GM12874 (cell line): ENCODE measurements at regions not wholly inside any gene's neighbourhood (a gene's known extent, or its start where the extent isn't known, plus 50 kb on each side); places are given as distances from the start of the nearest gene placed in this dataset.

Experiments used
- TF ChIP-seq, protein P1 (sequence below): IDR thresholded peaks from 2 replicates; pipeline ENCODE4 v1.5.1; 2011; ENCODE audit warnings: low read depth, mild to moderate bottlenecking, control low read depth, low read length, moderate library complexity; ENCODE audit not compliant: insufficient read depth

DNA sequence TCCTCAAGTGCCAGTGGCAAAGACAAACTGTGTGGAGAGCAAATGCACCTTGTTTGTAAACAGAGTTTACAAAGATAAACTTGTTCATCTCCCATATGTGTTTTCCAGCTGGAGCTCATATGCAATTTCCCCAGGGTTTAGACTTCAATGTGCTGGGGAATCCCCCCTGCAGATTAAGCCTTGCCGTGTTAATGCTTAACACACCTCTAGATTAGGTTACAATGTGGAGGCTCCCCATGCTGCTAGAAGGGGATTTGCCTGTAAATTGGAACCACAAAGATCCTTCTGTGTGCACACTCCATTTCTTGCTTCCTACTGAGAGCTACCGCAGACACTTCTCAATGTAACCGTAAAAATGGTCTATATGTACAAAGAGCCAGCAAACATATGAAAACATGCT, 263.1 kb downstream of the TBX18 start:
- TF ChIP-seq, protein P1, sequence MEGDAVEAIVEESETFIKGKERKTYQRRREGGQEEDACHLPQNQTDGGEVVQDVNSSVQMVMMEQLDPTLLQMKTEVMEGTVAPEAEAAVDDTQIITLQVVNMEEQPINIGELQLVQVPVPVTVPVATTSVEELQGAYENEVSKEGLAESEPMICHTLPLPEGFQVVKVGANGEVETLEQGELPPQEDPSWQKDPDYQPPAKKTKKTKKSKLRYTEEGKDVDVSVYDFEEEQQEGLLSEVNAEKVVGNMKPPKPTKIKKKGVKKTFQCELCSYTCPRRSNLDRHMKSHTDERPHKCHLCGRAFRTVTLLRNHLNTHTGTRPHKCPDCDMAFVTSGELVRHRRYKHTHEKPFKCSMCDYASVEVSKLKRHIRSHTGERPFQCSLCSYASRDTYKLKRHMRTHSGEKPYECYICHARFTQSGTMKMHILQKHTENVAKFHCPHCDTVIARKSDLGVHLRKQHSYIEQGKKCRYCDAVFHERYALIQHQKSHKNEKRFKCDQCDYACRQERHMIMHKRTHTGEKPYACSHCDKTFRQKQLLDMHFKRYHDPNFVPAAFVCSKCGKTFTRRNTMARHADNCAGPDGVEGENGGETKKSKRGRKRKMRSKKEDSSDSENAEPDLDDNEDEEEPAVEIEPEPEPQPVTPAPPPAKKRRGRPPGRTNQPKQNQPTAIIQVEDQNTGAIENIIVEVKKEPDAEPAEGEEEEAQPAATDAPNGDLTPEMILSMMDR = no peak

DNA sequence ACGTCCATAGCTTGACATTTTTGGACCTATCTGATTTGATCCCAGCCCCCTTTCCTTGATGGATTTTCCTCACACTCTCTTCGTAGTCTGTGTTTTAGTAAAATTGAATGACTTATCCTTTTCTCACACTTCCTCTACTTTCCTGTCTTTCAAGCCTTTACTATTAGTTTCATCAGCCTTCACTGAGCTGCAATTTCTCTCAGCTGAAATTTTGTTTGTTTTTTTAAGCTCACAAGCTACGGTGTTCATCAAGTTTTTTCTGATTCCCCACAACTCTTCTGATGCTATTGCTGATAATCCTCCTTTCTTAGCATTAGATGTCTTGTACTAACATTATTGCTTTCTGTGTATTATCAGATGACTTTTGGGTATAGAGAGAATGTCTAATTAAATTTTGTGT, 263.7 kb downstream of the TBX18 start:
- TF ChIP-seq, protein P1 = no peak

DNA sequence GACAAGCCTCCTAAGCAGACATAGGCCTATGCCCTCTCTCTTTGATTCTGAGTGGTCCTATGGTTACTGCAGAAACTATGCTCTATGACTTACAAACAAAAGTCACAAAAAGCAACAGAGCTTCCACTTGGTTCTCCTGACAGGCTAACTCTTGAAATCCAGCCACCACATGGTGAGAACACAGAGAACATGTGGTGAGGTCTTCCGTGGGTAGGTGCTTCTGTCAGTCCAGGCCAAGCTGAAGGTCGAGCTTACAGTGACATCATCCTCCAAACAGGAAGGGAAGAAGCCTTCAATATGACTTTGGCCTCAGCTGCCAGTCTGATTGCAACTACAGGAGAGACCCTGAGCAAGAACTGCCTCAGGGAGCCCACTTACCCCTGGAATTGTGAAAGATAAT, 265.5 kb downstream of the TBX18 start:
- TF ChIP-seq, protein P1 = no peak

DNA sequence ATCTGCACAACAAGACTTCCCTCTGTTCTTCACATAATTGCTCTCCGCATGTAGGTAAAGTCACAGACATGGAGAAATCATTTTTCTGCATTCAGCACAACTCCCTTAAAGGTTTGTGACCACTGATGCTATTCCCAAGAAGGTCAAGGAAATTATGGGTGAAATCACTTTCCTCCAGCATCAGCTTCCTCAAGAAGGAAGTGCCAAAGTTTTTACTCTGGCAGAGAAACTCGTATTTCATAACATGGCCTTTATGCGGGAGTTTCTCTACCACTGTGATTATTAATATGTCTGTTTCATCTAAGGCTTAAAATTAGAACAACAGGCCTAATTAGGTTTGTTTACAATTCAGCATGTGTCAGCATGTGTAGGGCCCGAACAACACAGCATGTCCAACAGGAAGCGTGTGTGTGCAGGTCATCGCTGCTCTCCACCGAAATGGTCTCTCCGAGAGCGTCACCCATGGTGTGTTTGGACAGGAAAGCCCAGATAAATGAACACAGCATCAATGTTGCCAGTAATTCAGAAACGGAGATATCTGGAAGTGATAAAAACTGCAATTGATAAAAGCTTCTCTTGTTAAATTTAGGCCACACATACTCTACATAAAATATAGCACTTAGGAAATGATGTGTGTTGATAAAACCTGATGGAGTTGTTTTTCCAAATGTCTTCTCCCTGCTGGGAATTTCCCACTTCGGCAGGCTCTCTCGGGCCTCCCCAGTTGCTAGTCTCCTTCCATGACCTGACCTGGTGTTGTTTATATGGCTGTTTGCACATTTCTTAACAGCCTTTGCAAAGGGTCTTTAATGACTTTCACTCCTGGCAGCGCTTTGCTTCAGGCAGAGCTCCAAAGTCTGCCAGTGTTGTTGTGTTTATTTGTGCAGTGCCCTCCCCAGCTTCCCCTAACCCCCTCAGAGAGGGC, 265.1 kb upstream of the CEP162 start:
- TF ChIP-seq, protein P1 = no peak

DNA sequence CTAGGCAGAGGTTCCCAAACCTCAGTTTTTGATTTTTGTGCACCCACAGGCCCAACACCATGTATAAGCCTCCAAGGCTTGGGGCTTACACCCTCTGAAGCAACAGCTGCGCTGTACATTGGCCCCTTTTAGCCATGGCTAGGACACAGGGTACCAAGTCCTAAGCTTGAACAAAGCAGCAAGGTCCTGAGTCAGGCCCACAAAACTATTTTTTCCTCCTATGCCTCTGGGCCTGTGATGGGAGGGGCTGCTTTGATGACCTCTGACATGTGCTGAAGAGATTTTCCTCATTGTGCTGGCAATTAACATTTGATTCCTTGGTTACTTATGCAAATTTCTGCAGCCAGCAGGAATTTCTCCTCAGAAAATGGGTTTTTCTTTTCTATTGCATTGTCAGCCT, 262.2 kb upstream of the CEP162 start:
- TF ChIP-seq, protein P1 = no peak

DNA sequence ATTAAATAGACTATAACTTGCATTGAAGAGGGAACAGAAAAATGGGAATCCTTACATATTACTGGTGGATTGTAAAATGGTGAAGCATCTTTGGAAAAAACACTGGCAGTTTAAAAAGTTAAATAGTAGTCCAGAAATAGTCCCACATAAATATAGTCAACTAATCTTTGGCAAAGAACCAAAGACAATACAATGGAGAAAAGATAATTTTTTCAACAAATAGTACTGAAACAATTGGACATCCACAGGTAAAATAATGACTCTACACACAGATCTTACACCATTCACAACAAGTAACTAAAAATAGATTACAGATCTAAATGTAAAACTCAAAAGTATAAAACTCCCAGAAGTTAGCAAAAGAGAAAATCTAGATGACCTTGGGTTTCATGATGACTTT, 259.1 kb upstream of the CEP162 start:
- TF ChIP-seq, protein P1 = no peak

DNA sequence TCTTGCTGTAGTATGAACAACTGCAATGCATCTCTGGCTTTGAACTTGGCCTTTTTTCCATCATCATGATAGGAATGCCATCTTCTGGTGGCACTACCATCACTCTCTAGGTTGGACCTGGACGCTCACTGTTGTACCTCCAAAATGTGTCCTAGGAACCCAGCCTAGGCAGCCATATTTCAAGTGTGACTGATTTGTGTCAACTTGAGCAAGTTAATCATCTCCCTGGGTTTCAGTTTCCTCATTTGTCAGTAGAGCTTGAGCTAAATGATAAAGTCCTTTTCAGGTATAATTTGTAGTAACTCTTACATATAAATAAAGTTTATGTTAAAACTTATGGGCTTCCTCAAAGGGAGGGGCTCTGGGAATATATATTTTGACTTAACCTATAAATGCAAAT, 241.7 kb upstream of the CEP162 start:
- TF ChIP-seq, protein P1 = no peak
